RWPE2 (cell line): ENCODE measurements at regions not wholly inside any gene's neighbourhood (a gene's known extent, or its start where the extent isn't known, plus 50 kb on each side); places are given as distances from the start of the nearest gene placed in this dataset.

Experiments
- ATAC-seq: fragments of 200-7000 bp; cut with Tn5 transposase; 3 replicates; pipeline ENCODE4 v1.9.1; 2021; ENCODE audit warnings: low read depth
- DNase-seq: peaks from one replicate; pipeline ENCODE4 v3.0.0-alpha.2; 2020; ENCODE audit warnings: low spot score
- H3K27ac ChIP-seq: fragments of 450-650 bp; 2 replicates; pipeline ENCODE4 v1.5.1; 2017; ENCODE audit warnings: mild to moderate bottlenecking; ENCODE audit not compliant: poor library complexity, severe bottlenecking
- H3K27me3 ChIP-seq: fragments of 250-450 bp; sonication (Bioruptor Pico); 2 replicates; pipeline ENCODE4 v1.5.1; 2021; ENCODE audit warnings: mild to moderate bottlenecking, moderate library complexity; ENCODE audit not compliant: insufficient read depth, poor library complexity, severe bottlenecking
- H3K36me3 ChIP-seq: fragments of 250-450 bp; sonication (Bioruptor Pico); 2 replicates; pipeline ENCODE4 v1.5.1; 2020; ENCODE audit warnings: low read depth, mild to moderate bottlenecking, moderate library complexity
- H3K4me1 ChIP-seq: fragments of 250-450 bp; sonication (Bioruptor Pico); 2 replicates; pipeline ENCODE4 v1.5.1; 2021; ENCODE audit warnings: mild to moderate bottlenecking, moderate library complexity; ENCODE audit not compliant: insufficient read depth, poor library complexity, severe bottlenecking
- H3K4me3 ChIP-seq: fragments of 250-450 bp; sonication (Bioruptor Pico); 2 replicates; pipeline ENCODE4 v1.5.1; 2021; ENCODE audit warnings: mild to moderate bottlenecking, moderate library complexity; ENCODE audit not compliant: severe bottlenecking
- H3K9me3 ChIP-seq: fragments of 250-450 bp; sonication (Bioruptor Pico); 2 replicates; pipeline ENCODE4 v1.5.1; 2021; ENCODE audit warnings: mild to moderate bottlenecking, moderate library complexity; ENCODE audit not compliant: severe bottlenecking
- TF ChIP-seq, protein P1 (sequence below): fragments of 450-650 bp; IDR thresholded peaks from one replicate; pipeline ENCODE4 v1.5.1; 2017; ENCODE audit warnings: mild to moderate bottlenecking, moderate library complexity; ENCODE audit not compliant: poor library complexity, severe bottlenecking

DNA sequence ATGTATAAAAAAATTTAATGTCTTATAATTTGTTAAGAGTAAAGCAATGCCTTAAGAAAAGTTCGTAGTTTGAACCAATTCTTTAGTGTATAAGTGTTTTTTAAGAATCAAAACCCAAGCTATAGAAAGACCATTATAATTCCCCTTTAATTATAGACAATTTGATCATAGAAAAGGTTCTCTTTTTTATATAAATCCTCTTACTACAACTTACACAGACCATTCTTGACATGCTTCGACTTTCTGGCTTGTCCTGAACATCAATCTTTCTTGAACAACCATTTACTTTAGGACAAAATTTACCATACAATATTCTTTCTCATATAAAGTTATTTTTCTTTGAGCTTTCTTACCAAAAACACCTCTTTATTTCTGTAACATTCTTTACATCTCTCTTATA is 330.5 kb upstream of the SPANXN1 start:
- TF ChIP-seq, protein P1, sequence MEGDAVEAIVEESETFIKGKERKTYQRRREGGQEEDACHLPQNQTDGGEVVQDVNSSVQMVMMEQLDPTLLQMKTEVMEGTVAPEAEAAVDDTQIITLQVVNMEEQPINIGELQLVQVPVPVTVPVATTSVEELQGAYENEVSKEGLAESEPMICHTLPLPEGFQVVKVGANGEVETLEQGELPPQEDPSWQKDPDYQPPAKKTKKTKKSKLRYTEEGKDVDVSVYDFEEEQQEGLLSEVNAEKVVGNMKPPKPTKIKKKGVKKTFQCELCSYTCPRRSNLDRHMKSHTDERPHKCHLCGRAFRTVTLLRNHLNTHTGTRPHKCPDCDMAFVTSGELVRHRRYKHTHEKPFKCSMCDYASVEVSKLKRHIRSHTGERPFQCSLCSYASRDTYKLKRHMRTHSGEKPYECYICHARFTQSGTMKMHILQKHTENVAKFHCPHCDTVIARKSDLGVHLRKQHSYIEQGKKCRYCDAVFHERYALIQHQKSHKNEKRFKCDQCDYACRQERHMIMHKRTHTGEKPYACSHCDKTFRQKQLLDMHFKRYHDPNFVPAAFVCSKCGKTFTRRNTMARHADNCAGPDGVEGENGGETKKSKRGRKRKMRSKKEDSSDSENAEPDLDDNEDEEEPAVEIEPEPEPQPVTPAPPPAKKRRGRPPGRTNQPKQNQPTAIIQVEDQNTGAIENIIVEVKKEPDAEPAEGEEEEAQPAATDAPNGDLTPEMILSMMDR, result no peak
- no peak overlapping the region for H3K4me3 ChIP-seq
- no peaks in the 10 kb centered on the region for H3K36me3 ChIP-seq
- ATAC-seq, result no peak
- no peaks in the 10 kb centered on the region for H3K27me3 ChIP-seq
- H3K4me1 ChIP-seq, result no peaks in the 10 kb centered on the region
- no peak overlapping the region for H3K27ac ChIP-seq
- no peak for DNase-seq
- H3K9me3 ChIP-seq, result no peaks in the 10 kb centered on the region

DNA sequence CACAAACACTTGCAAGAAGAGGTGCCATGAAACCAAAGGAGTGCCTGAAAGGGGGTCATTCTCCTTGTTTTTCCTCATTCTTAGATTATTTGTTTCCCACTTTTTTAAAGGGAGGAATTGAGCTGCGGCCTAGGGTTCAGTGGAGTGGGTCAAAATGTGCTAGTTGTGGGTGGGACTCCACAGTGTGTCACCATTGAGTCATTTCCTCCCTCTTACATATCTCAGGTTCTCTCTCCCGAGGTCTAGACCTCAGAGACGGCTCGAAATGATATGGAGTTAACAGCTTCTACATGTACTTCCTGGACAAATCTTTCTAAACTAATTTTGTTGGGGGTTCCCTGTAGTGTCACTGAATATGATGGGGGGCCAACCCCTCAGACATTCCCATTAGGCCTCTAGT is 328.4 kb upstream of the SPANXN1 start:
- DNase-seq, result no peak
- H3K27ac ChIP-seq, result no peak overlapping the region
- H3K36me3 ChIP-seq, result no peaks in the 10 kb centered on the region
- TF ChIP-seq, protein P1, result no peak
- H3K4me1 ChIP-seq, result no peaks in the 10 kb centered on the region
- H3K4me3 ChIP-seq, result no peak overlapping the region
- H3K27me3 ChIP-seq, result no peaks in the 10 kb centered on the region
- no peaks in the 10 kb centered on the region for H3K9me3 ChIP-seq
- no peak for ATAC-seq

DNA sequence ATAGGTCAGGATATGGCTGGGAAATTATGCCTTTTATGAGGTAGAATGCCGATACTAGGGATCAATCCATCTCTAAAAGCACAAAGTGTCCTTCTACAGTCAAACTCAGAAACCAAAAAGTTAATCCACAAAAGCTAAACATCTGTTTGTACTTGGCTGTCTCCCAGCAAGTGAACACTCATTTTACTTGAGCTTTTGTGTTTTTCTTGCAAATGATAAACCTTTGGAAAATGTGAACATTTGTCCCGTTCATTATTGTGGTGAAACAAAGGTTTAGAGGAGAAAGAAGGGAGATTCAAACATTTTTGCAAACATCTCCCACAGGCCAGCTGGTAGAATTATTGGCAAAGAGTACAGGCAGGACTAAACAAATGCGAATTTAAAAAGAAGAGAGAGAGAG is 300.6 kb upstream of the SPANXN1 start:
- Histone ChIP-seq H3K4me1 (no peaks in the 10 kb centered on the region), H3K4me3 (no peak overlapping the region), H3K36me3 (no peaks in the 10 kb centered on the region), H3K9me3 (no peaks in the 10 kb centered on the region), H3K27me3 (no peaks in the 10 kb centered on the region), H3K27ac (no peak overlapping the region)
- TF ChIP-seq, protein P1, result no peak
- DNase-seq (no peak), ATAC-seq (no peak)
